Thyroid gland (tissue), 4 donors: ENCODE measurements at regions not wholly inside any gene's neighbourhood (a gene's known extent, or its start where the extent isn't known, plus 50 kb on each side); places are given as distances from the start of the nearest gene placed in this dataset.

Source experiments
- POLR2A ChIP-seq, 2 donors: fragments of 450-650 bp; IDR thresholded peaks; one replicate each; pipeline ENCODE4 v1.6.1; 2017; ENCODE audit warnings: antibody characterized with exemption in 2 of 2, mild to moderate bottlenecking in 2 of 2, moderate library complexity in 1 of 2
- TF ChIP-seq, protein P1 (sequence below), 6 experiments: fragments of 200-600 bp in 3 of 6; fragments of 450-650 bp in 3 of 6; sonication (generic) in 3 of 6; IDR thresholded peaks; one replicate each; pipeline ENCODE4 v1.5.1; 2016 to 2019; ENCODE audit warnings: antibody characterized with exemption in 6 of 6, mild to moderate bottlenecking in 2 of 6, inconsistent platforms in 1 of 6, moderate library complexity in 1 of 6

- TF ChIP-seq, protein P1, sequence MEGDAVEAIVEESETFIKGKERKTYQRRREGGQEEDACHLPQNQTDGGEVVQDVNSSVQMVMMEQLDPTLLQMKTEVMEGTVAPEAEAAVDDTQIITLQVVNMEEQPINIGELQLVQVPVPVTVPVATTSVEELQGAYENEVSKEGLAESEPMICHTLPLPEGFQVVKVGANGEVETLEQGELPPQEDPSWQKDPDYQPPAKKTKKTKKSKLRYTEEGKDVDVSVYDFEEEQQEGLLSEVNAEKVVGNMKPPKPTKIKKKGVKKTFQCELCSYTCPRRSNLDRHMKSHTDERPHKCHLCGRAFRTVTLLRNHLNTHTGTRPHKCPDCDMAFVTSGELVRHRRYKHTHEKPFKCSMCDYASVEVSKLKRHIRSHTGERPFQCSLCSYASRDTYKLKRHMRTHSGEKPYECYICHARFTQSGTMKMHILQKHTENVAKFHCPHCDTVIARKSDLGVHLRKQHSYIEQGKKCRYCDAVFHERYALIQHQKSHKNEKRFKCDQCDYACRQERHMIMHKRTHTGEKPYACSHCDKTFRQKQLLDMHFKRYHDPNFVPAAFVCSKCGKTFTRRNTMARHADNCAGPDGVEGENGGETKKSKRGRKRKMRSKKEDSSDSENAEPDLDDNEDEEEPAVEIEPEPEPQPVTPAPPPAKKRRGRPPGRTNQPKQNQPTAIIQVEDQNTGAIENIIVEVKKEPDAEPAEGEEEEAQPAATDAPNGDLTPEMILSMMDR (IDR thresholded peaks at IDR 0.05) = no peak
- no peak for TF ChIP-seq POLR2A (IDR thresholded peaks at IDR 0.05)
These were observed 348.9 kb downstream of the TGFB2 start for GRCh38 chr1:218694085-218694484.
